ENCODE measurements at regions not wholly inside any gene's neighbourhood (a gene's known extent, or its start where the extent isn't known, plus 50 kb on each side); places are given as distances from the start of the nearest gene placed in this dataset.

DNA sequence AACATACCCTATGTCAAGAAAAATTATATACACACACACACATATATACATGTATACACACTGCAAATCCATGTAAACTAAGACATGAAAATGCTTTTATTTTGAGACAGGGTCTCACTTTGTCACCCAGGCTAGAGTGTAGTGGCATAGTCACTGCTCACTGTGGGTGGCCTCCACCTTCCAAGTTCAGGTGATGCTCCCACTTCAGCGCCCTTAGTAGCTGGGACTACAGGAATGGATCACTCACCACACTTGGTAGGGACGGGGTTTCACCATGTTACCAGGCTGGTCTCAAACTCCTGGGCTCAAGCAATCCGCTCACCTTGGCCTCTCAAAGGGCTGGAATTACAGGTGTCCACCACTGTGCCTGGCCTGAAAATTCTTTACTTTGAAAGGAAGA lies 617.6 kb downstream of the NYAP2 start:
- TF ChIP-seq, protein P1, sequence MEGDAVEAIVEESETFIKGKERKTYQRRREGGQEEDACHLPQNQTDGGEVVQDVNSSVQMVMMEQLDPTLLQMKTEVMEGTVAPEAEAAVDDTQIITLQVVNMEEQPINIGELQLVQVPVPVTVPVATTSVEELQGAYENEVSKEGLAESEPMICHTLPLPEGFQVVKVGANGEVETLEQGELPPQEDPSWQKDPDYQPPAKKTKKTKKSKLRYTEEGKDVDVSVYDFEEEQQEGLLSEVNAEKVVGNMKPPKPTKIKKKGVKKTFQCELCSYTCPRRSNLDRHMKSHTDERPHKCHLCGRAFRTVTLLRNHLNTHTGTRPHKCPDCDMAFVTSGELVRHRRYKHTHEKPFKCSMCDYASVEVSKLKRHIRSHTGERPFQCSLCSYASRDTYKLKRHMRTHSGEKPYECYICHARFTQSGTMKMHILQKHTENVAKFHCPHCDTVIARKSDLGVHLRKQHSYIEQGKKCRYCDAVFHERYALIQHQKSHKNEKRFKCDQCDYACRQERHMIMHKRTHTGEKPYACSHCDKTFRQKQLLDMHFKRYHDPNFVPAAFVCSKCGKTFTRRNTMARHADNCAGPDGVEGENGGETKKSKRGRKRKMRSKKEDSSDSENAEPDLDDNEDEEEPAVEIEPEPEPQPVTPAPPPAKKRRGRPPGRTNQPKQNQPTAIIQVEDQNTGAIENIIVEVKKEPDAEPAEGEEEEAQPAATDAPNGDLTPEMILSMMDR (conservative IDR thresholded peaks at IDR 0.05 in 1 of 2, IDR thresholded peaks at IDR 0.05 in 1 of 2; ENCODE audit: low read depth in 1 of 2, low read length in 2 of 2) = no peak
- TF ChIP-seq EZH2 (IDR thresholded peaks at IDR 0.05; ENCODE audit: low read length, missing control alignments) = no peak
